Neuronal stem cell (in vitro differentiated cells): ENCODE measurements at regions not wholly inside any gene's neighbourhood (a gene's known extent, or its start where the extent isn't known, plus 50 kb on each side); places are given as distances from the start of the nearest gene placed in this dataset.
A peak's percentile ranks its signal among the peaks of the same experiment; 100 is the strongest.

Experiments used
- DNase-seq: peaks from one replicate; pipeline ENCODE4 v3.0.0-alpha.2; 2013; ENCODE audit warnings: low spot score
- H2AFZ ChIP-seq: one replicate; pipeline ENCODE4 v1.6.1; 2013; ENCODE audit warnings: mild to moderate bottlenecking, low read length, inconsistent platforms
- H2AK5ac ChIP-seq: 2 replicates; pipeline ENCODE4 v1.6.1; 2013; ENCODE audit warnings: low read depth, mild to moderate bottlenecking, inconsistent platforms, low read length, moderate library complexity, mixed read lengths
- H2BK120ac ChIP-seq: 2 replicates; pipeline ENCODE4 v1.6.1; 2013; ENCODE audit warnings: low read depth, mild to moderate bottlenecking, inconsistent platforms, low read length, moderate library complexity, mixed read lengths
- H2BK12ac ChIP-seq: one replicate; pipeline ENCODE4 v1.6.1; 2013; ENCODE audit warnings: low read length, inconsistent platforms
- H2BK15ac ChIP-seq: 2 replicates; pipeline ENCODE4 v1.6.1; 2013; ENCODE audit warnings: mild to moderate bottlenecking, low read length, inconsistent platforms, mixed read lengths
- H2BK5ac ChIP-seq: one replicate; pipeline ENCODE4 v1.6.1; 2013; ENCODE audit warnings: inconsistent platforms, mild to moderate bottlenecking, low read length, moderate library complexity
- H3K14ac ChIP-seq: one replicate; pipeline ENCODE4 v1.6.1; 2013; ENCODE audit warnings: low read length, inconsistent platforms
- H3K18ac ChIP-seq: 2 replicates; pipeline ENCODE4 v1.6.1; 2013; ENCODE audit warnings: low read length, inconsistent platforms
- H3K23ac ChIP-seq: 2 replicates; pipeline ENCODE4 v1.6.1; 2013; ENCODE audit warnings: low read depth, mild to moderate bottlenecking, mixed read lengths, low read length, inconsistent platforms; ENCODE audit not compliant: poor library complexity
- H3K27ac ChIP-seq: replicated peaks from 3 replicates; pipeline ENCODE4 v1.5.1; 2013; ENCODE audit warnings: low read length, inconsistent platforms
- H3K27me3 ChIP-seq, 3 experiments: 2 replicates each; pipeline ENCODE4 v1.6.1; 2013; ENCODE audit warnings: low read length in 3 of 3, mild to moderate bottlenecking in 2 of 3, inconsistent platforms in 1 of 3, low read depth in 1 of 3, mixed read lengths in 1 of 3, moderate library complexity in 1 of 3; ENCODE audit not compliant: control insufficient read depth in 3 of 3, insufficient read depth in 3 of 3
- H3K36me3 ChIP-seq, 2 donors: replicated peaks in 1 of 2; 2 replicates each; pipeline ENCODE4 v1.6.1; 2013; ENCODE audit warnings: low read length in 2 of 2; ENCODE audit not compliant: control insufficient read depth in 2 of 2, insufficient read depth in 2 of 2
- H3K4ac ChIP-seq: 2 replicates; pipeline ENCODE4 v1.6.1; 2013; ENCODE audit warnings: inconsistent platforms, mild to moderate bottlenecking, low read length, moderate library complexity
- H3K4me1 ChIP-seq, 2 donors: 1 replicate in 1 of 2; 2 replicates in 1 of 2; pipeline ENCODE4 v1.6.1; 2013; ENCODE audit warnings: low read length in 2 of 2, low read depth in 1 of 2; ENCODE audit not compliant: control insufficient read depth in 2 of 2, insufficient read depth in 1 of 2
- H3K4me2 ChIP-seq: one replicate; pipeline ENCODE4 v1.6.1; 2013; ENCODE audit warnings: mild to moderate bottlenecking, low read length, inconsistent platforms; ENCODE audit not compliant: insufficient read depth, poor library complexity, severe bottlenecking
- H3K4me3 ChIP-seq, 2 donors: 2 replicates each; pipeline ENCODE4 v1.5.1; 2013; ENCODE audit warnings: low read length in 2 of 2, mild to moderate bottlenecking in 2 of 2, inconsistent platforms in 1 of 2, moderate library complexity in 1 of 2
- H3K79me1 ChIP-seq: one replicate; pipeline ENCODE4 v1.6.1; 2013; ENCODE audit warnings: low read depth, mild to moderate bottlenecking, inconsistent platforms, low read length, moderate library complexity
- H3K9ac ChIP-seq: one replicate; pipeline ENCODE4 v1.6.1; 2013; ENCODE audit warnings: mild to moderate bottlenecking, low read depth, low read length, inconsistent platforms; ENCODE audit not compliant: poor library complexity
- H3K9me3 ChIP-seq, 2 donors: replicated peaks in 1 of 2; 2 replicates each; pipeline versions ENCODE3 to v1.6.1; 2013; ENCODE audit warnings: low read length in 2 of 2, mild to moderate bottlenecking in 2 of 2, inconsistent platforms in 1 of 2, low read depth in 1 of 2, mixed read lengths in 1 of 2, moderate library complexity in 1 of 2; ENCODE audit not compliant: control insufficient read depth in 2 of 2, insufficient read depth in 1 of 2
- H4K8ac ChIP-seq: one replicate; pipeline ENCODE4 v1.6.1; 2013; ENCODE audit warnings: low read depth, mild to moderate bottlenecking, inconsistent platforms, low read length, moderate library complexity
- H4K91ac ChIP-seq: one replicate; pipeline ENCODE4 v1.6.1; 2013; ENCODE audit warnings: low read length, low read depth, mild to moderate bottlenecking, inconsistent platforms; ENCODE audit not compliant: poor library complexity
- WGBS, 2 donors: extraction: QIAGEN DNeasy Blood & Tissue Kit; methylation state at CpG; one replicate each; pipeline ENCODE4 v1.1.7; 2013; ENCODE audit warnings: missing lambda C conversion rate in 2 of 2, mixed read lengths in 1 of 2; ENCODE audit not compliant: insufficient read length in 2 of 2, insufficient replicate concordance in 1 of 2; ENCODE audit errors: extremely low coverage in 2 of 2; 5-methylcytosine and 5-hydroxymethylcytosine counted together

DNA sequence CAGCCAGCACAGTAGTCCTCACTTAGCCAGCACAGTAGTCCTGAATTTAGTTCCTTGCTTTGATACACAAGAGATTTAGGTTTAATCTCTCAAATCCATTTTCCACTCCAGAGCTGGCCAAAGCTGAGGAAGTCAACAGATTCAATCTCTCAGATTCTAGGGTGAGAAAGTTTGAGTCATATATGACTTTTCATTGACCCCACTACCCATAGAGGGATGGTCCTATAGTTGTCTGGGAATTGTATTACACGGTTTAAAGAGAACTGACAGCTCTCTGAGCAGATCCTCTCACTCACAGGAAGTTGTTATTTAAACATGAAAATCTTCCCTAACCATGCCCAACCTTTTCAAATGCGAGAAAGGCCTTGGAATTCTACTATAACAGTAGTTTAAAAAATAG, 641.8 kb upstream of the SEMA3D start:
- Histone ChIP-seq H2AFZ (peak overlapping the region; percentile 71), H3K36me3 (no peaks in the 10 kb centered on the region), H3K27ac (no peak overlapping the region), H3K4me2 (no peak overlapping the region), H3K9me3 (no peaks in the 10 kb centered on the region), H4K91ac (no peak overlapping the region), H2BK15ac (no peak overlapping the region), H4K8ac (no peak overlapping the region), H2BK120ac (no peak overlapping the region), H3K4ac (no peak overlapping the region), H2AK5ac (no peak overlapping the region), H2BK5ac (no peak overlapping the region), H3K79me1 (no peaks in the 10 kb centered on the region), H3K4me1 (peaks cover 0 to 7% of the 10 kb centered on the region in 2 donors), H3K23ac (no peak overlapping the region), H3K4me3 (no peak overlapping the region), H3K14ac (no peak overlapping the region), H2BK12ac (no peak overlapping the region), H3K18ac (no peak overlapping the region), H3K9ac (no peak overlapping the region), H3K27me3 (no peaks in the 10 kb centered on the region)
- no peak for DNase-seq
- no CpG with 5 or more reads among the region's 2 CpGs for WGBS, 2 donors

DNA sequence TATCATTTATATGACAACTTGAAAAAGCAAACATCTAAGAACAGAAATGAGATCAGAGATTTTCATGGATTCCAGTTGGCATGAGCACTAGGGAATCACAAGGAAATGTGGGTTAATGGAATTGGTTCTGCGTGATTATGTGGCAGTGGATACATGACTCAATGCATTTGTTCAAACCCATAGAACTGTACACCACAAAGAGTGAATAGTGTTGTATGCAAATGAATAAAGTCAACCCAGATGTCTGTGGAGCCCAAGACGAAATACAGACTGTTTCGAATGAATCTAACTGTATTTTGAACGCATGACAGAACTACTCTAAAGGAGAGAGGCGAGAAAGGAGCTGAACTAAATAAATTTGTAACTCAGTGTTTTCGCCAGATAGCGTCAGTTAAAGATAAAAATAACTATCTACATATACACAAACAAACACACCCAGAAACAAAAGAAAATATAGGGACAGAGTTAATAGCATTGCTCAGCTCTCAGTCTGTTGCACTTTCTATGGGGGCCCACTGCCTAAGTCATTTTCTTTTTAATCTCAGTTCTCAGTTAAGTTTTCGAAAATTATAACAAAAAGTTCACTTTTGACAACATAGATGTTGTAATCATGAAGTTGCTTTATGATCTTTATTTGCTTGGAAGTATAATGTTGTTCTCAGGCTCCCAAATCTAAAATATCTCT, 636.7 kb upstream of the SEMA3D start:
- Histone ChIP-seq H3K23ac (no peak overlapping the region), H2AFZ (peak overlapping the region; percentile 40), H3K36me3 (no peaks in the 10 kb centered on the region), H4K8ac (no peak overlapping the region), H3K9me3 (no peaks in the 10 kb centered on the region), H2BK120ac (no peak overlapping the region), H2BK5ac (no peak overlapping the region), H3K27ac (no peak overlapping the region), H2BK15ac (no peak overlapping the region), H3K4me1 (peaks cover 0 to 2% of the 10 kb centered on the region in 2 donors), H2AK5ac (no peak overlapping the region), H3K79me1 (no peaks in the 10 kb centered on the region), H4K91ac (no peak overlapping the region), H3K27me3 (no peaks in the 10 kb centered on the region), H3K18ac (no peak overlapping the region), H3K14ac (no peak overlapping the region), H3K4me2 (no peak overlapping the region), H3K9ac (no peak overlapping the region), H2BK12ac (no peak overlapping the region), H3K4ac (no peak overlapping the region), H3K4me3 (no peak overlapping the region)
- no peak for DNase-seq
- no CpG with 5 or more reads among the region's 8 CpGs for WGBS, 2 donors

DNA sequence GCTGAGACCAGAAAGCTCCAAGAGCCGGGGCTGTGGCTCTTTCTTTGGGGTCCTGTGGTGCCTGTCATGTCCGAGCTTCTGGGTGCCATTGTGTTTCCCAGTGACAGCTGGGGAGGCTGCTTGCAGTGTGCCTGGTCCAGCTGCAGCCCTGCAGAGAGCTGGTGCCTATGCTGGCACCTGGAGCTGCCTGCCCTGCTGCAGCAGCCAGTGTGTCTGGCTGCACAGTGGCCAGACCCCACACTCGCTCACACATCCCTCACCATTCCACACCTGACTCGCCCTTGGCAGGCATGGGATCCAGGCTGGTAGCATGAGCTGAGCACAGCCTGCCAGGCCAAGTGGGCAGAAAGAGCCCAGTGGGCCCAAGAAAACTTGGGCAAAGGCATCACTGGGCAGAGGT, 635.1 kb upstream of the SEMA3D start:
- H3K4me1 ChIP-seq: no peaks in the 10 kb centered on the region
- H3K9ac ChIP-seq: no peak overlapping the region
- H3K23ac ChIP-seq: no peak overlapping the region
- no peak overlapping the region for H4K91ac ChIP-seq
- no peak overlapping the region for H2BK15ac ChIP-seq
- H2AK5ac ChIP-seq: no peak overlapping the region
- WGBS, 2 donors: no CpG with 5 or more reads among the region's 4 CpGs
- H3K36me3 ChIP-seq: no peaks in the 10 kb centered on the region
- H3K18ac ChIP-seq: peak overlapping the region; percentile 76
- no peak overlapping the region for H2BK12ac ChIP-seq
- H3K14ac ChIP-seq: no peak overlapping the region
- peak overlapping the region; percentile 83 for H2AFZ ChIP-seq
- no peaks in the 10 kb centered on the region for H3K9me3 ChIP-seq
- H3K27me3 ChIP-seq: no peaks in the 10 kb centered on the region
- H2BK5ac ChIP-seq: no peak overlapping the region
- DNase-seq: no peak
- H3K4me2 ChIP-seq: no peak overlapping the region
- H3K27ac ChIP-seq: no peak overlapping the region
- no peak overlapping the region for H3K4me3 ChIP-seq
- H3K4ac ChIP-seq: no peak overlapping the region
- no peak overlapping the region for H4K8ac ChIP-seq
- H2BK120ac ChIP-seq: no peak overlapping the region
- H3K79me1 ChIP-seq: no peaks in the 10 kb centered on the region

DNA sequence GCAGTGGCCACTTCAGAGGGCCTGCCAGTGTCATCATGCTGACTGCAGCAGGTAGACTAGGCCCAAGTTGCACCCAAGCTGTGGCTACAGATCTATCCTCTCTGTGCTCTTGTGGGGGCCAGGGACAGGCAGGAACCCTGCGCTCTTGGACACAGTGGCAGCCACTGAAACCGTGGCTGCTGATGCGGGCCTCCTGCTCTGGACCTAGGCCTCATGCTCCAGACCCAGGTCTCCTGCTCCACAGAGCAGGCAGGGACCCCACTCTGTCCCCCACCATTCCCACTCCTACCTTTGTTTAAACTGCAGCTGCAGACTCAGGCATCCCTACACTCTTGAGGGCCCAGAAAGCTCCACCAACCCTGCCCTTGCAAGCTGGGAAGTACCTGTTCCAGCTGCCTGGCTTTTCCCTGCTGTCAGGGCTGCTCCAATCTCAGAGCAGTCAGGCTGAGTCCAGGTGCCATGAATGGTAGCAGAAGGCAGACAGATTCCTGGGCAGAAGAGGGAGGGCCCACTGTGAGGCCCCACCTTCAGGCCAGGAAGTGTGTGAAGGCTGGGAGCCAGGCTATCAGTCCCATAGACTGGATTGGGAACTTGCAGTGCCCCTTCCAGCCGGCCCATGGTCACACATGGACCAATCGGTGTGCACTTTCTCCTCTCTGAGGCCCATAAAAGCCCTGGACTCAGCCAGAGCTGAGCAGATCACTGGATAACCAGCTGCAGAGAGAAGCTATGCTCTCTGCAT, 634.0 kb upstream of the SEMA3D start:
- WGBS, 2 donors: no CpG with 5 or more reads among the region's 5 CpGs
- no peak for DNase-seq
- H3K79me1 ChIP-seq: no peaks in the 10 kb centered on the region

More for the DNA sequence above, 634.0 kb upstream of the SEMA3D start:
- no peak overlapping the region for H2BK15ac ChIP-seq
- H2BK120ac ChIP-seq: no peak overlapping the region
- no peak overlapping the region for H3K23ac ChIP-seq
- H3K4me2 ChIP-seq: no peak overlapping the region
- no peak overlapping the region for H2BK12ac ChIP-seq
- H3K27ac ChIP-seq: no peak overlapping the region
- no peak overlapping the region for H3K9ac ChIP-seq
- H3K14ac ChIP-seq: no peak overlapping the region
- H2BK5ac ChIP-seq: no peak overlapping the region
- H2AFZ ChIP-seq: peak overlapping the region; percentile 83
- no peaks in the 10 kb centered on the region for H3K36me3 ChIP-seq
- no peak overlapping the region for H2AK5ac ChIP-seq
- no peaks in the 10 kb centered on the region for H3K27me3 ChIP-seq
- H3K9me3 ChIP-seq: no peaks in the 10 kb centered on the region
- H4K8ac ChIP-seq: no peak overlapping the region
- no peaks in the 10 kb centered on the region for H3K4me1 ChIP-seq
- no peak overlapping the region for H3K4me3 ChIP-seq
- no peak overlapping the region for H3K4ac ChIP-seq
- H3K18ac ChIP-seq: peak overlapping the region; percentile 41
- no peak overlapping the region for H4K91ac ChIP-seq
